ENCODE measurements at regions not wholly inside any gene's neighbourhood (a gene's known extent, or its start where the extent isn't known, plus 50 kb on each side); places are given as distances from the start of the nearest gene placed in this dataset.
A peak's percentile ranks its signal among the peaks of the same experiment; 100 is the strongest.
"Not testable (repeated sequence)": the region's sequence is repeated elsewhere in the genome, so short reads cannot be mapped to it uniquely, and the experiment has no call there.

GRCh38 chr14:53663709-53664108 lies 292.9 kb downstream of the BMP4 start:
- no peak for DNase-seq

- no peak for DNase-seq
Observed at GRCh38 chr14:53655080-53655785, 301.4 kb downstream of the BMP4 start.

DNA sequence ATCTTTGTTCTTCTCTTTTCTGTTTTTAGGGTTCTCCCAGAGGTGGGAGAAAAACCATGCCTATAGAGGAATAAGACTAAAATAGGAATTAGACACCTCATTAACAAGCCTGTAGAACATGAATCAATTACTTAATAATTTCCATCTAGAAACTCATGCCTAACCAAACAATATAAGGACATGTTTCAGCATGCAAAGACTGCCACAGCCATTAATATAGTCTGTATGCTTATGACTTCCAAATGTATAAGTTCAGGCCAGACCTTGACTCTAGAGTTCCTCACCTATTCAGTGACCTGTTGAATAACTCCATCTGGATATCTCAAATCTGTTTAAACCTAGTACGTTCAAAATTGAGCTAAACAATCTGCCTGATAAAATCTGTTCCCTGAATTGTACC lies 304.6 kb downstream of the BMP4 start:
- no peak for DNase-seq

DNA sequence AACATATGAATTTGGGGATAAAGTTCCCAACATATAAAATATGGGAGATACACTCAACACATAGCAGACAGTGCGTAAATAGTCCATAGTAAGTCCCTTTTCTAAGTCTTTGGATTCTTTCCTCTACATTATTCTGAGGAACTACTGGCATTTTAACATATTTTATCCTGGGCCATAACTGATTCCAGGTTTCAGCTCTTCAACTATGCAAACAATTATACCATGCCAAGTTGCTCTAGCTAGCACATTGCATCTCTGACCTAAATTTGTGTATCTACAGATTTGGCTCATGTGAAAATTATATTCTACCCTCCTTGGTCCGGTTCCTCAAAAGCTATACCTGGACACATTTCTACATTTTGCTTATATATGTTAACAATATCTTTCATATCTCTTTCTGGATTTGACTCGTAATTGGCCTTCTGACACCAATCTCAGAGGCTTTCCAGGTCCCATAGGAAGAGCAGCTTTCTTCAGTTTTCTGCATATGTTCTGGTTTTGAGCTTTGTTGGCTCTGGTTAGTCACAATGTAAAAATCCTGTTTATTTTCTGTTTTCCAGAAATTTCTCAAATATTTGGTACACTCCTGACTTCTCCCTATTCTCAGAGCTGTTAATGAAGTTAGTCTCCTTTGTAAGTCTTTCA lies 305.4 kb downstream of the BMP4 start:
- peak; percentile 70 for DNase-seq

GRCh38 chr14:53646925-53647324 lies 309.7 kb downstream of the BMP4 start:
- DNase-seq = no peak

GRCh38 chr14:53640695-53641094 lies 315.9 kb downstream of the BMP4 start:
- DNase-seq = peak; percentile 72

DNA sequence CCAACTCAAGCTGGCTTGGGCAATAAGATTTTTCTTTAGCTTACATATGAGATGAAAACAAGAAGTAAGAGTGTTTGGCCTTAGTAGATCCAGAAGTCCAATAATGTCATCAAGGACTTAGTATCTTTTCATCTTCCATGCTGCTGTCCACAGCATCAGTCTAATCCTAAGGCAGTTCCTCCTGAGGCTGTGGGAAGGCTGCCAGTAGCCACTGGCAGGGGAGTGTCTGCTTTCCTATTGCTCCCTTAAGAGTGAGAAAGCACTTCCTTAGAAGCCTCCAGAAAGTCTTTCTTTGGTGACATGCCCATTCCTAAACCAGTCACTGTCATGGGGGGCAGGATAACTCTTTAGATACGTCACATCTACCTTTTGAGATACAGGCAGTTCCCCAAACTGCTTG lies 317.7 kb downstream of the BMP4 start:
- DNase-seq = no peak

GRCh38 chr14:53634793-53635192 lies 321.8 kb downstream of the BMP4 start:
- DNase-seq = no peak

DNA sequence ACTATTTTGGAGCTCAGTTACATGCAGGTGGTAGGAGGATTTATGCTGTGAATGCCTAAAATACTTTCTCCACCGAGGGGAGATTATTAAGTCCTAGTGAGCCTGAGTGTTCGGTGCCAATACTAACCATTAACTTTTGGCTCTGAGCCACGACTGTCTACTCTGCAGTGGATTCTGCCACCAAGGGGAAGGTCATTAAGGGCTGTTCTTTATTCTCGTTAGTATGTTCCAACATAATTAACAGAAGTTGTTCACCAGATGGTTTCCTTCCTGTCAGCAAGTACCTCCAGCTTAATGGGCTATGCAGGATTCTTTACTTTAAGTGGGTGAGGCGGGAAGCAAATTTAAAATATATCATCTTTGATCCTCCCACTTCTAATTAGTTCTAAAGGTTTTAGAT lies 326.3 kb downstream of the BMP4 start:
- no peak for DNase-seq

GRCh38 chr14:53628732-53629430 lies 327.7 kb downstream of the BMP4 start:
- peak; percentile 76 for DNase-seq

GRCh38 chr14:53628261-53628660 lies 328.4 kb downstream of the BMP4 start:
- DNase-seq = peak; percentile 76

DNA sequence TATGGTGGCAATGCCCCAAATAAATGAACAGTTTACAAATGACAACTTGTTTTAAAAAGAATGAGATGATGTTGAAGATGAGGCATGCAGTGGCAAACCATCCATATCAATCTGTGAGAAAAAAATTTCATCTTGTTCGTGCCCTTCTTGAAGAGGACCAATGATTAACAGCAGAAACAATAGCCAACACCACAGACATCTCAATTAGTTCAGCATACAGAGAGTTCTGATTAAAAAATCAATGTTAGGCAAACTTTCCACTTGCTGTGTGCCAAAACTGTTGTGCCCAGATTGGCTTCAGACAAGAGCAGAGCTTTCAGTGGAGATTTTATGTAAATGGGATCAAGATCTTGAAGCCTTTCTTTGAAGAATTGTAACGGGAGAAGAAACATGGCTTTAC lies 329.9 kb downstream of the BMP4 start:
- no peak for DNase-seq

GRCh38 chr14:53622447-53622846 lies 334.2 kb downstream of the BMP4 start:
- DNase-seq = no peak

- no peak for DNase-seq
Observed at GRCh38 chr14:53621921-53622320, 334.7 kb downstream of the BMP4 start.

DNA sequence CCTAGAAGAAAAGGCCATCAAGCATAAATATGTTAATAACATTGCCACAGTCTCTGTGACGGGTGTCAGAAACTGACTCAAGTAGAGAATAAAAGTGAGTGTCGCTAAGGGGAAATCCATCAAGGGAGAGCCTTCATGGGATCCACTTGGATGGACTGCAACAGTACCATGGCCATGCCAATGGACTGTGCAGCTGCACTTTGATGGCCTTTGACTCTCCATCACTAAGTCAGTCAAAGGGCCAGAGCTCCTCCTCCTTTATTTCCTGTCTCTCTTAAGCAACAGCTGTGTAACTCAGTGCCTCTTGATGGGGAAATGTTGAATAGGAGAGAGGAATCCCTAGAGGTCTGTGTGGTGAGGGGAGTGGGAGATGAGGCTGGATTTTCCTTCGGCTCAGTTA lies 335.2 kb downstream of the BMP4 start:
- DNase-seq = no peak

- no peak for DNase-seq
Observed at GRCh38 chr14:53620890-53621289, 335.7 kb downstream of the BMP4 start.

- peak; percentile 76 for DNase-seq
Observed at GRCh38 chr14:53620317-53620716, 336.3 kb downstream of the BMP4 start.

- peak; percentile 90 for DNase-seq
Observed at GRCh38 chr14:53619691-53620231, 336.9 kb downstream of the BMP4 start.

DNA sequence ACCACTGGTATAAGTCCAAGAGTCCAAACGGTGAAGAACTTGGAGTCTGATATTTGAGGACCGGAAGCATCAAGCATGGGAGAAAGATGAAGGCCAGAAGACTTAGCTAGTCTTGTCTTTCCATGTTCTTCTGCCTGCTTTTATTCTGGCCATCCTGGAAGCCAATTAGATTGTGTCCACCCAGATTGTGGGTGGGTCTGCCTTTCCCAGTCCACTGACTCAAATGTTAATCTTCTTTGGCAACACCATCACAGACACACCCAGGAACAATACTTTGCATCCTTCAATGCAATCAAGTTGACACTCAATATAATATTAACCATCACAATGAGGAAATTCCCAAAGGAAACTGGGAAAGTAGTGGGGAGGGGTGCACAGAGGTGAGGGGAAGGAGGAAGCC lies 340.1 kb downstream of the BMP4 start:
- not testable (repeated sequence) for DNase-seq

DNA sequence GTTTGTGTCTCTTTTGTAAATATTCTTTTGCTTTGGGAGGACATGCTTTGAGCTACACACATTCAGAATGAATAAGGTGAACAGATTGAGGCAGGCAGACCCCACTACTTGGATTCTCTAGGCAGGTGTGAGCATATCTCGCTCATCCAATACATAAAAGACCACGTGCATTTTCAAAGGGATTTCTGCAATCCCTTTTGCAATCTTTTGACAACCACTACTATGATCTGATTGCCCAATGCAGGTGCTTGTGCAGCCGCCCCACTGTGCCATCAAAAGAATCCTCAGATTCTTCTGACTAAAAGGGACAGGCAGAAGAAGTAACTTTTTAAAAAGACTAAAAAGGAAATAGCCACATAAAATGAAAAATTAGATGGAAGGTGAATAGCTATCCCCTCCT lies 341.4 kb downstream of the BMP4 start:
- DNase-seq = no peak

DNA sequence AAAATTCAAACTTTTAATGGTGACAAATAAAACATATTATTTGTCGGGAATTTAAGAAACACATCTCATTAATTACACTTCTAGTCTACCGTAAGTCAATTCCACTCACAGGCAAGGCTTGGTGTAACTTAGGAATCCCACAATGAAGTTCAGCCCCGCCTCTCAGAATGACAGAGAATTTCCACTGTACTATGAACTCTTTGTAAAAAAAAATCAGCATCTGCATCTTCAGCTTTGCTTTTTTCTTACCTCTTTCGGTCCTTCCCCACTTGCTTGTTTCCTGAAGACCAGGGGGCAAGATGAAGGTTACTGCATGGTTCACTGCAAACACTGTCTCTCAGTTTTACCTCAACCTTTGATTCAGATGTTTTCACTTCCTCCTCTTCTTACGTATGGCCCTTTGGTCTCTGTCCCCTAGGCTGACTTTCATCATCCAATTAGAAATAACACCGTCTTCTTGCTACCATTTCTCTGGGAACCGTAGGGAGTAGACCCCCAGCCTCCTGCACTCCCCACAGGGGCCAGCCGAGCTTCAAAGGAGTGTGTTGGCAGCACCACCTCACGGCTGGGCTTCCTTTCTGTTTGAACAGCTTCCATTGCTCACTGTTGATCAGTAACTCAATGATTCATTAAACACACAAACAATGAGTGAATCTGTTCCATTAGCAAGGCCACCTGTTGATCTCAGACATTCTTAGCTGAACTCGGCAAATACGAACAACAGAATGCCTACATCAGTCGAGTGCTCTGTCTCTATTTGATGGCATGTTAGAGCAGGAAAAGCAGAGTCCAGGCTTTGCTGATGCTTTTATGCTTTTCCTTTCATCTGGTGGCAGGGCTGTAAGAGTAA lies 343.0 kb downstream of the BMP4 start:
- DNase-seq = no peak

DNA sequence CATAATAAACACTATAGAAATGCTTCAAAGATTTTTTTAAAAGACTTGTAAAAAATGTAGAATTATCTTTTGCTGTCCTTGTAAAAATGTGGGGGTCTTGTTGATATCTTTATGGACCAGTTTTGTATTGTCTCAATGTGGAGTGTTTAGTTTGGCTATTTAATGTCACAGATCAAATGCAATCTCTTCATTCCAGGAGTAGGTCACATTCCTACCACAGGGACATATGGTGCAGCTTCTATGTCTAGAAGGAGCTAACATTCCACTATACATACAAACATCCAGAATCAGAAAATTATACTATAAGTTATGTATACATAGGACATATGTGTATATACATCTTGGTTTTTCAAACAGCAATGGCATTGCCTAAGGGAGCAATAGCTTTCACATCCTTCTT lies 345.7 kb downstream of the BMP4 start:
- DNase-seq = no peak

All from skin of body (tissue), 1 donor.